GM18867 (cell line): ENCODE measurements at regions not wholly inside any gene's neighbourhood (a gene's known extent, or its start where the extent isn't known, plus 50 kb on each side); places are given as distances from the start of the nearest gene placed in this dataset.
"Not testable (repeated sequence)": the region's sequence is repeated elsewhere in the genome, so short reads cannot be mapped to it uniquely, and the experiment has no call there.

Experiments
- ATAC-seq: cut with Tn5 transposase; IDR thresholded peaks from one replicate; pipeline ENCODE4 v1.9.1; 2021; ENCODE audit warnings: mild to moderate bottlenecking, moderate library complexity; ENCODE audit not compliant: unreplicated experiment

GRCh38 chr11:37957717-37958116, 1359.7 kb upstream of the RAG2 start:
- ATAC-seq = no peak

GRCh38 chr11:37951996-37952395, 1354.0 kb upstream of the RAG2 start:
- no peak for ATAC-seq

- no peak for ATAC-seq
Measured at GRCh38 chr11:37948258-37948657, 1350.2 kb upstream of the RAG2 start.

- no peak for ATAC-seq
Measured at GRCh38 chr11:37947821-37948220, 1349.8 kb upstream of the RAG2 start.

- peak; percentile 88 for ATAC-seq
Measured at GRCh38 chr11:37946155-37946766, 1348.2 kb upstream of the RAG2 start.

- no peak for ATAC-seq
Measured at GRCh38 chr11:37942081-37942480, 1344.0 kb upstream of the RAG2 start.

- ATAC-seq = no peak
Measured at GRCh38 chr11:37929100-37929653, 1331.1 kb upstream of the RAG2 start.

- no peak for ATAC-seq
Measured at GRCh38 chr11:37926772-37927171, 1328.7 kb upstream of the RAG2 start.

GRCh38 chr11:37916331-37916730, 1318.3 kb upstream of the RAG2 start:
- ATAC-seq = no peak

- ATAC-seq = no peak
Measured at GRCh38 chr11:37914859-37915258, 1316.8 kb upstream of the RAG2 start.

- ATAC-seq = no peak
Measured at GRCh38 chr11:37908219-37908548, 1310.1 kb upstream of the RAG2 start.

- ATAC-seq = no peak
Measured at GRCh38 chr11:37907436-37908218, 1309.6 kb upstream of the RAG2 start.

GRCh38 chr11:37905707-37906417, 1307.8 kb upstream of the RAG2 start:
- no peak for ATAC-seq

GRCh38 chr11:37896016-37896415, 1298.0 kb upstream of the RAG2 start:
- no peak for ATAC-seq

- ATAC-seq = no peak
Measured at GRCh38 chr11:37881741-37882140, 1283.7 kb upstream of the RAG2 start.

- ATAC-seq = no peak
Measured at GRCh38 chr11:37861671-37862070, 1263.6 kb upstream of the RAG2 start.

- not testable (repeated sequence) for ATAC-seq
Measured at GRCh38 chr11:37858806-37859537, 1260.9 kb upstream of the RAG2 start.

- ATAC-seq = no peak
Measured at GRCh38 chr11:37858398-37858797, 1260.4 kb upstream of the RAG2 start.

GRCh38 chr11:37857726-37858125, 1259.7 kb upstream of the RAG2 start:
- ATAC-seq = no peak

- ATAC-seq = no peak
Measured at GRCh38 chr11:37849706-37850105, 1251.7 kb upstream of the RAG2 start.

- ATAC-seq = no peak
Measured at GRCh38 chr11:37843603-37844002, 1245.6 kb upstream of the RAG2 start.
